PFSK-1 (cell line): ENCODE measurements at regions not wholly inside any gene's neighbourhood (a gene's known extent, or its start where the extent isn't known, plus 50 kb on each side); places are given as distances from the start of the nearest gene placed in this dataset.

Source experiments
- POLR2AphosphoS5 ChIP-seq: IDR thresholded peaks from 2 replicates; pipeline ENCODE4 v1.6.1; 2012; ENCODE audit warnings: low read depth, mild to moderate bottlenecking, control low read depth, low read length, moderate library complexity
- SIN3A ChIP-seq: IDR thresholded peaks from 2 replicates; pipeline ENCODE4 v1.6.1; 2012; ENCODE audit warnings: mild to moderate bottlenecking, low read length, moderate library complexity, borderline replicate concordance; ENCODE audit not compliant: insufficient read depth

- TF ChIP-seq SIN3A (no peak), POLR2AphosphoS5 (no peak)
Measured at GRCh38 chr6:140414966-140415620, 1040.6 kb upstream of the CITED2 start.
